HEK293 (cell line): ENCODE measurements at regions not wholly inside any gene's neighbourhood (a gene's known extent, or its start where the extent isn't known, plus 50 kb on each side); places are given as distances from the start of the nearest gene placed in this dataset.

ENCODE experiments used
- BCL11A ChIP-seq: fragments of 450-650 bp; formaldehyde crosslinking; IDR thresholded peaks from 2 replicates; pipeline ENCODE4 v1.5.1; 2016; ENCODE audit warnings: low read depth, missing biosample characterization, missing genetic modification characterization
- KLF16 ChIP-seq: fragments of 450-650 bp; formaldehyde crosslinking; IDR thresholded peaks from 2 replicates; pipeline ENCODE4 v1.5.1; 2017; ENCODE audit warnings: missing biosample characterization, missing genetic modification characterization
- RBAK ChIP-seq: fragments of 450-650 bp; formaldehyde crosslinking; IDR thresholded peaks from 2 replicates; pipeline ENCODE4 v1.5.1; 2016; ENCODE audit warnings: missing biosample characterization, missing genetic modification characterization
- ZBTB7A ChIP-seq: fragments of 450-650 bp; formaldehyde crosslinking; IDR thresholded peaks from 2 replicates; pipeline ENCODE4 v1.5.1; 2016; ENCODE audit warnings: low read depth, missing biosample characterization, missing genetic modification characterization
- ZNF266 ChIP-seq: fragments of 450-650 bp; formaldehyde crosslinking; IDR thresholded peaks from 2 replicates; pipeline ENCODE4 v1.5.1; 2016; ENCODE audit warnings: missing biosample characterization, missing genetic modification characterization, low read depth
- ZNF280D ChIP-seq: fragments of 450-650 bp; formaldehyde crosslinking; IDR thresholded peaks from 2 replicates; pipeline ENCODE4 v1.5.1; 2016; ENCODE audit warnings: missing biosample characterization, missing genetic modification characterization
- TF ChIP-seq, protein P1 (sequence below): fragments of 450-650 bp; formaldehyde crosslinking; IDR thresholded peaks from 2 replicates; pipeline ENCODE4 v1.5.1; 2016; ENCODE audit warnings: missing biosample characterization, missing genetic modification characterization

- TF ChIP-seq KLF16 (tag by site-specific recombination) (no peak), BCL11A (tag by site-specific recombination) (no peak), RBAK (no peak), ZNF266 (tag by site-specific recombination) (no peak), ZNF280D (tag by site-specific recombination) (no peak), ZBTB7A (no peak)
- TF ChIP-seq, protein P1, sequence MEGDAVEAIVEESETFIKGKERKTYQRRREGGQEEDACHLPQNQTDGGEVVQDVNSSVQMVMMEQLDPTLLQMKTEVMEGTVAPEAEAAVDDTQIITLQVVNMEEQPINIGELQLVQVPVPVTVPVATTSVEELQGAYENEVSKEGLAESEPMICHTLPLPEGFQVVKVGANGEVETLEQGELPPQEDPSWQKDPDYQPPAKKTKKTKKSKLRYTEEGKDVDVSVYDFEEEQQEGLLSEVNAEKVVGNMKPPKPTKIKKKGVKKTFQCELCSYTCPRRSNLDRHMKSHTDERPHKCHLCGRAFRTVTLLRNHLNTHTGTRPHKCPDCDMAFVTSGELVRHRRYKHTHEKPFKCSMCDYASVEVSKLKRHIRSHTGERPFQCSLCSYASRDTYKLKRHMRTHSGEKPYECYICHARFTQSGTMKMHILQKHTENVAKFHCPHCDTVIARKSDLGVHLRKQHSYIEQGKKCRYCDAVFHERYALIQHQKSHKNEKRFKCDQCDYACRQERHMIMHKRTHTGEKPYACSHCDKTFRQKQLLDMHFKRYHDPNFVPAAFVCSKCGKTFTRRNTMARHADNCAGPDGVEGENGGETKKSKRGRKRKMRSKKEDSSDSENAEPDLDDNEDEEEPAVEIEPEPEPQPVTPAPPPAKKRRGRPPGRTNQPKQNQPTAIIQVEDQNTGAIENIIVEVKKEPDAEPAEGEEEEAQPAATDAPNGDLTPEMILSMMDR: no peak
Observed at GRCh38 chr3:30308131-30308530, 298.3 kb upstream of the TGFBR2 start.
